ENCODE measurements at regions not wholly inside any gene's neighbourhood (a gene's known extent, or its start where the extent isn't known, plus 50 kb on each side); places are given as distances from the start of the nearest gene placed in this dataset.

DNA sequence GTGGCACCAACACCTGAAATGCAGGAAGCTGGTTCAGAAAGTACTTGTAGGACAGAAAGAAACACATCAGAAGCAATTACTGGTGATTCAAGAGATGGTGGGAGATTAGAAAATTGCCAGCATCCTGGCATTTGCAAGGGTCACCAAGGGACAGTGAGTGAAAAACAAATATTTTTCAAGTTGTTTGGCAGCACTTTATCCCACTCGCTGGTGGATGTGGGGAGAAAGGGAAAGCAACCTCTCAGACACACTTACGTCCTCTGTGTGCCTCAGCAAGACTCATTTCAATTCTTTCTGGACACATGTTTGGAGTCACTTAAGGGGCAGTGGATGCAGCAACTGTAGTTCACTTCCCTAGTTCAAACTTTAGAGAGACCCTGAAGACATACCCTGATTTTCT is 440.4 kb upstream of the GHITM start:
- Histone ChIP-seq H3K4me2 (ENCODE audit: insufficient read depth, low read length) (no peak overlapping the region), H3K9me3 (replicated peaks; ENCODE audit: control insufficient read depth, insufficient read depth, low read length) (no peaks in the 10 kb centered on the region), H4K20me1 (replicated peaks; ENCODE audit: control insufficient read depth, extremely low read depth, insufficient read depth, low read length) (no peaks in the 10 kb centered on the region), H3K4me3 (replicated peaks in 1 of 3; ENCODE audit: insufficient read depth in 1 of 3, low read depth in 1 of 3, low read length in 3 of 3) (no peak overlapping the region), H3K4me1 (ENCODE audit: control insufficient read depth, extremely low read depth, insufficient read depth, low read length) (no peaks in the 10 kb centered on the region), H3K79me2 (ENCODE audit: control insufficient read depth, insufficient read depth, low read length) (no peaks in the 10 kb centered on the region), H3K27me3 (ENCODE audit: control insufficient read depth in 2 of 2, insufficient read depth in 2 of 2, low read length in 2 of 2) (no peaks in the 10 kb centered on the region), H3K36me3 (ENCODE audit: control insufficient read depth in 2 of 2, extremely low read depth in 1 of 2, insufficient read depth in 2 of 2, low read length in 2 of 2) (no peaks in the 10 kb centered on the region), H3K9me1 (replicated peaks; ENCODE audit: control insufficient read depth, extremely low read depth, insufficient read depth, low read length) (no peaks in the 10 kb centered on the region), H2AFZ (ENCODE audit: low read depth, low read length) (no peak overlapping the region), H3K9ac (replicated peaks; ENCODE audit: extremely low read depth, insufficient read depth, low read length) (no peak overlapping the region), H3K27ac (ENCODE audit: insufficient read depth, low read depth, low read length) (no peak overlapping the region)
- dilution Hi-C loops (cut with MboI; ENCODE audit: extremely low pct_ligation_motif_present, low sequenced_read_pairs) (no loop called here), intact Hi-C loops (cut with micrococcal nuclease) (no loop called here)
- CTCF ChIA-PET, result interaction anchor here (0.9 to 1.1 kb wide), 3 partner anchors 8 to 21 kb away, joined by 3 to 4 read pairs (median 3); no protein-coding TSS in a partner anchor
- POLR2A ChIA-PET, result no interaction called here
- FAIRE-seq, result no peak
- TF ChIP-seq FOS (IDR thresholded peaks at IDR 0.05; ENCODE audit: borderline replicate concordance, insufficient read depth, low read length), result no peak
- TF ChIP-seq, protein P1, sequence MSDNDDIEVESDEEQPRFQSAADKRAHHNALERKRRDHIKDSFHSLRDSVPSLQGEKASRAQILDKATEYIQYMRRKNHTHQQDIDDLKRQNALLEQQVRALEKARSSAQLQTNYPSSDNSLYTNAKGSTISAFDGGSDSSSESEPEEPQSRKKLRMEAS (IDR thresholded peaks at IDR 0.05; ENCODE audit: insufficient read depth, insufficient read length), result no peak
- TF ChIP-seq GATA2 (IDR thresholded peaks at IDR 0.05; ENCODE audit: insufficient read depth, insufficient read length, low read depth, low read length), result no peak
- TF ChIP-seq POLR2A (IDR thresholded peaks at IDR 0.05; ENCODE audit: low read depth, low read length), result no peak
- TF ChIP-seq POLR2AphosphoS5 (IDR thresholded peaks at IDR 0.05; ENCODE audit: insufficient read depth, low read depth, low read length), result no peak
- no peak for TF ChIP-seq EZH2 (IDR thresholded peaks at IDR 0.05; ENCODE audit: borderline replicate concordance, low read depth, low read length, severe bottlenecking)
- TF ChIP-seq, protein P2, sequence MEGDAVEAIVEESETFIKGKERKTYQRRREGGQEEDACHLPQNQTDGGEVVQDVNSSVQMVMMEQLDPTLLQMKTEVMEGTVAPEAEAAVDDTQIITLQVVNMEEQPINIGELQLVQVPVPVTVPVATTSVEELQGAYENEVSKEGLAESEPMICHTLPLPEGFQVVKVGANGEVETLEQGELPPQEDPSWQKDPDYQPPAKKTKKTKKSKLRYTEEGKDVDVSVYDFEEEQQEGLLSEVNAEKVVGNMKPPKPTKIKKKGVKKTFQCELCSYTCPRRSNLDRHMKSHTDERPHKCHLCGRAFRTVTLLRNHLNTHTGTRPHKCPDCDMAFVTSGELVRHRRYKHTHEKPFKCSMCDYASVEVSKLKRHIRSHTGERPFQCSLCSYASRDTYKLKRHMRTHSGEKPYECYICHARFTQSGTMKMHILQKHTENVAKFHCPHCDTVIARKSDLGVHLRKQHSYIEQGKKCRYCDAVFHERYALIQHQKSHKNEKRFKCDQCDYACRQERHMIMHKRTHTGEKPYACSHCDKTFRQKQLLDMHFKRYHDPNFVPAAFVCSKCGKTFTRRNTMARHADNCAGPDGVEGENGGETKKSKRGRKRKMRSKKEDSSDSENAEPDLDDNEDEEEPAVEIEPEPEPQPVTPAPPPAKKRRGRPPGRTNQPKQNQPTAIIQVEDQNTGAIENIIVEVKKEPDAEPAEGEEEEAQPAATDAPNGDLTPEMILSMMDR (IDR thresholded peaks at IDR 0.05; ENCODE audit: extremely low read depth in 1 of 2, insufficient read depth in 1 of 2, low read depth in 1 of 2, low read length in 2 of 2), result no peak
- no peak for TF ChIP-seq MYC (IDR thresholded peaks at IDR 0.05; ENCODE audit: low read depth, low read length)
- no peak for TF ChIP-seq JUN (IDR thresholded peaks at IDR 0.05; ENCODE audit: borderline replicate concordance, insufficient read depth, insufficient read length, low read depth)
- BruUV-seq (replicated peaks), result no TSS peak
- DNase-seq (ENCODE audit: low read depth, low spot score), result no peak

Data from endothelial cell of umbilical vein (primary cell).